BJ (cell line): ENCODE measurements at regions not wholly inside any gene's neighbourhood (a gene's known extent, or its start where the extent isn't known, plus 50 kb on each side); places are given as distances from the start of the nearest gene placed in this dataset.

ENCODE experiments used
- CTCF ChIA-PET: fragments of 350-600 bp; formaldehyde crosslinking; extraction: SDS; loops from one replicate; lab custom pipeline; 2021; ENCODE audit warnings: antibody characterized with exemption, inconsistent platforms; lab: Yijun Ruan, JAX
- POLR2A ChIA-PET: fragments of 300-600 bp; sonication (Branson Sonifier 250); formaldehyde crosslinking; extraction: SDS; loops from one replicate; lab custom pipeline; 2021; ENCODE audit warnings: antibody characterized with exemption; lab: Charles Lee
- DNase-seq: peaks from one replicate; pipeline ENCODE4 v3.0.0-alpha.2; 2011; ENCODE audit warnings: low read depth
- H3K27me3 ChIP-seq: 2 replicates; pipeline ENCODE4 v1.6.0; 2011; ENCODE audit warnings: low read length; ENCODE audit not compliant: control insufficient read depth, insufficient read depth
- H3K36me3 ChIP-seq: 2 replicates; pipeline ENCODE4 v1.5.1; 2011; ENCODE audit warnings: low read length; ENCODE audit not compliant: control insufficient read depth, insufficient read depth
- H3K4me3 ChIP-seq: 2 replicates; pipeline ENCODE4 v1.5.1; 2011; ENCODE audit warnings: low read depth, mild to moderate bottlenecking, control low read depth, low read length
- CTCF ChIP-seq: IDR thresholded peaks from 2 replicates; pipeline ENCODE4 v1.5.1; 2011; ENCODE audit warnings: low read depth, mild to moderate bottlenecking, control low read depth, inconsistent platforms, low read length, moderate library complexity; ENCODE audit not compliant: insufficient read depth

GRCh38 chr2:103159018-103159417 is 397.2 kb downstream of the TMEM182 start:
- ChIA-PET CTCF (no interaction called here), POLR2A (no interaction called here)
- no peak overlapping the region for H3K4me3 ChIP-seq
- no peaks in the 10 kb centered on the region for H3K36me3 ChIP-seq
- no peaks in the 10 kb centered on the region for H3K27me3 ChIP-seq
- DNase-seq, result no peak
- TF ChIP-seq CTCF, result no peak

- no peaks in the 10 kb centered on the region for H3K27me3 ChIP-seq
- peak; percentile 61 for TF ChIP-seq CTCF
- POLR2A ChIA-PET, result no interaction called here
- H3K36me3 ChIP-seq, result no peaks in the 10 kb centered on the region
- DNase-seq, result no peak
- CTCF ChIA-PET, result interaction anchor here (1.4 to 1.8 kb wide), 2 partner anchors 30 to 1686 kb away, joined by 4 read pairs; no protein-coding TSS in a partner anchor
- no peak overlapping the region for H3K4me3 ChIP-seq
Measured at GRCh38 chr2:103161456-103162289, 399.8 kb downstream of the TMEM182 start.

DNA sequence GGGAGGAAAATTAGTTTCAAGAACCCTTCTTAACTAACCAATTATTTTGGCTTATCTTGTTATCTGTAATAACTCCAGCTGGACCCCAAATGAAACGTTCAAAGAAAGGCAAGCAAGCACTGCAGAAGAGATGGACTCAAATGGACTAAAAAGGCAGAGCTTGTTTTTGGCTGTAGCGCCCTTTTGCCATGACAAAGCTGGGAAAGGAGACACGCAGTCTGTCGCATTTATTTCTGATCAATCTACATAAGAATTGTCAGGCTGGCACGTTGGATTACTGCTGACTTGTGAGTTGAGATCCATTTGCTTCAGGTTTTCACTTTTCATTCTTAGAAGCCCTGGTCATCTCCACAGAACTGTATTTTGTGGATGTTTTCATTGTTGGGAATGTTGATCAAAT is 402.9 kb downstream of the TMEM182 start:
- TF ChIP-seq CTCF, result no peak
- Histone ChIP-seq H3K36me3 (no peaks in the 10 kb centered on the region), H3K4me3 (no peak overlapping the region), H3K27me3 (no peaks in the 10 kb centered on the region)
- POLR2A ChIA-PET, result no interaction called here
- no peak for DNase-seq
- CTCF ChIA-PET, result no interaction called here

- no peak for TF ChIP-seq CTCF
- no peak for DNase-seq
- CTCF ChIA-PET, result no interaction called here
- no peaks in the 10 kb centered on the region for H3K27me3 ChIP-seq
- H3K4me3 ChIP-seq, result no peak overlapping the region
- POLR2A ChIA-PET, result no interaction called here
- H3K36me3 ChIP-seq, result no peaks in the 10 kb centered on the region
Measured at GRCh38 chr2:103165836-103166235, 404.0 kb downstream of the TMEM182 start.

GRCh38 chr2:103166456-103167324 is 404.9 kb downstream of the TMEM182 start:
- ChIA-PET CTCF (no interaction called here), POLR2A (no interaction called here)
- Histone ChIP-seq H3K36me3 (no peaks in the 10 kb centered on the region), H3K4me3 (no peak overlapping the region), H3K27me3 (no peaks in the 10 kb centered on the region)
- TF ChIP-seq CTCF, result no peak
- DNase-seq, result no peak
